ENCODE measurements at regions not wholly inside any gene's neighbourhood (a gene's known extent, or its start where the extent isn't known, plus 50 kb on each side); places are given as distances from the start of the nearest gene placed in this dataset.

DNA sequence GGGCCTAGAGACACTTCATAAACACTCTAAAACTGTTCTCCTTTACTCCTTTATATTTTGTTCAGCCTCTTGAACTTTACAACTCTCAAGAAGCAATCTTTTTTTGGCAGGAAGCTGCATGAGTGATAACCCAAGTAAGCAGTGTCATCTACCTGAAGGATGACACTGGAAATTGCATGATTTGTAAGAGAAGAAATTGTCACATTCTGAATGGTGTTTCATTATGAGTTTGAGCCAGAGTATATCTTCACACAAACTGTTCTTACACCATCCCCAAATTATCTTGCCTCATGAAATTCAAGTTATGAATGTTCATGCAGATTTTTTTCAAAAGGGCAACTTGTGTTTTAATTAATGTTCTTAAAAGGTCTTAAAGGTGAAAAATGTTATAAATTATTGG is 799.3 kb downstream of the TBC1D32 start:
- intact Hi-C loops (cut with micrococcal nuclease), result no loop called here
- no TSS peak for BruUV-seq (replicated peaks)
- H3K27ac Mint-ChIP-seq (ENCODE audit: low read depth, unreplicated experiment), result no peak overlapping the region

GRCh38 chr6:120526576-120526975 is 807.7 kb downstream of the TBC1D32 start:
- no TSS peak for BruUV-seq (replicated peaks)
- intact Hi-C loops (cut with micrococcal nuclease), result no loop called here
- H3K4me1 Mint-ChIP-seq (ENCODE audit: insufficient read depth, unreplicated experiment), result no peaks in the 10 kb centered on the region

More for the DNA sequence above, 799.3 kb downstream of the TBC1D32 start:
- no peaks in the 10 kb centered on the region for H3K27me3 Mint-ChIP-seq (ENCODE audit: insufficient read depth, unreplicated experiment)
- CTCF ChIA-PET, result no interaction called here
- no peak overlapping the region for H3K4me3 Mint-ChIP-seq (ENCODE audit: unreplicated experiment)
- H3K4me1 Mint-ChIP-seq (ENCODE audit: insufficient read depth, unreplicated experiment), result no peaks in the 10 kb centered on the region
- DNase-seq (ENCODE audit: unreplicated experiment), result no peak
- peaks cover 17% of the 10 kb centered on the region for H3K9me3 Mint-ChIP-seq (ENCODE audit: unreplicated experiment)
- no peak for TF ChIP-seq CTCF (IDR thresholded peaks at IDR 0.05; ENCODE audit: unreplicated experiment)
- POLR2A ChIA-PET, result no interaction called here
- no peaks in the 10 kb centered on the region for H3K36me3 Mint-ChIP-seq (ENCODE audit: insufficient read depth, unreplicated experiment)

GRCh38 chr6:120514544-120514943 is 819.7 kb downstream of the TBC1D32 start:
- CTCF ChIA-PET, result no interaction called here
- DNase-seq (ENCODE audit: unreplicated experiment), result no peak
- no peak for TF ChIP-seq CTCF (IDR thresholded peaks at IDR 0.05; ENCODE audit: unreplicated experiment)
- Mint-ChIP-seq H3K4me3 (ENCODE audit: unreplicated experiment) (no peak overlapping the region), H3K9me3 (ENCODE audit: unreplicated experiment) (no peaks in the 10 kb centered on the region), H3K27ac (ENCODE audit: low read depth, unreplicated experiment) (no peak overlapping the region), H3K36me3 (ENCODE audit: insufficient read depth, unreplicated experiment) (no peaks in the 10 kb centered on the region), H3K27me3 (ENCODE audit: insufficient read depth, unreplicated experiment) (no peaks in the 10 kb centered on the region), H3K4me1 (ENCODE audit: insufficient read depth, unreplicated experiment) (no peaks in the 10 kb centered on the region)
- no TSS peak for BruUV-seq (replicated peaks)
- intact Hi-C loops (cut with micrococcal nuclease), result no loop called here
- POLR2A ChIA-PET, result no interaction called here

More at GRCh38 chr6:120526576-120526975, 807.7 kb downstream of the TBC1D32 start:
- Mint-ChIP-seq H3K36me3 (ENCODE audit: insufficient read depth, unreplicated experiment) (no peaks in the 10 kb centered on the region), H3K9me3 (ENCODE audit: unreplicated experiment) (no peaks in the 10 kb centered on the region), H3K27me3 (ENCODE audit: insufficient read depth, unreplicated experiment) (no peaks in the 10 kb centered on the region), H3K4me3 (ENCODE audit: unreplicated experiment) (no peak overlapping the region), H3K27ac (ENCODE audit: low read depth, unreplicated experiment) (no peak overlapping the region)
- TF ChIP-seq CTCF (IDR thresholded peaks at IDR 0.05; ENCODE audit: unreplicated experiment), result no peak
- ChIA-PET POLR2A (no interaction called here), CTCF (no interaction called here)
- no peak for DNase-seq (ENCODE audit: unreplicated experiment)

GRCh38 chr6:120511712-120512111 is 822.6 kb downstream of the TBC1D32 start:
- ChIA-PET POLR2A (no interaction called here), CTCF (no interaction called here)
- no TSS peak for BruUV-seq (replicated peaks)
- Mint-ChIP-seq H3K4me3 (ENCODE audit: unreplicated experiment) (no peak overlapping the region), H3K36me3 (ENCODE audit: insufficient read depth, unreplicated experiment) (no peaks in the 10 kb centered on the region), H3K4me1 (ENCODE audit: insufficient read depth, unreplicated experiment) (no peaks in the 10 kb centered on the region), H3K27me3 (ENCODE audit: insufficient read depth, unreplicated experiment) (no peaks in the 10 kb centered on the region), H3K27ac (ENCODE audit: low read depth, unreplicated experiment) (no peak overlapping the region), H3K9me3 (ENCODE audit: unreplicated experiment) (no peaks in the 10 kb centered on the region)
- no peak for DNase-seq (ENCODE audit: unreplicated experiment)
- intact Hi-C loops (cut with micrococcal nuclease), result no loop called here
- TF ChIP-seq CTCF (IDR thresholded peaks at IDR 0.05; ENCODE audit: unreplicated experiment), result no peak
